H1 (cell line): ENCODE measurements at regions not wholly inside any gene's neighbourhood (a gene's known extent, or its start where the extent isn't known, plus 50 kb on each side); places are given as distances from the start of the nearest gene placed in this dataset.

Experiments used
- CTCF ChIA-PET: fragments of 300-600 bp; sonication (Branson Sonifier 250); formaldehyde crosslinking; loops from one replicate; lab custom pipeline; 2021; ENCODE audit not compliant: partially characterized antibody; lab: Charles Lee
- POLR2A ChIA-PET: fragments of 300-600 bp; sonication (Branson Sonifier 250); formaldehyde crosslinking; loops from one replicate; lab custom pipeline; 2021; ENCODE audit warnings: inconsistent platforms; ENCODE audit not compliant: partially characterized antibody; lab: Charles Lee
- DNase-seq, 2 experiments: peaks; one replicate each; pipeline versions ENCODE4 v3.0.0 to v3.0.0-alpha.2; 2010 to 2022; ENCODE audit warnings: low spot score in 2 of 2, low read depth in 1 of 2, mixed read lengths in 1 of 2
- FAIRE-seq: peaks from 2 replicates; lab custom pipeline; 2011; peaks lifted over from hg19 to GRCh38; lab: Jason Lieb, UNC
- H2AFZ ChIP-seq: 2 replicates; pipeline ENCODE4 v1.8.1; 2012; ENCODE audit warnings: low read length, inconsistent platforms
- H2AK5ac ChIP-seq: 2 replicates; pipeline ENCODE4 v1.6.1; 2013; ENCODE audit warnings: low read depth, low read length
- H2BK120ac ChIP-seq: replicated peaks from 2 replicates; pipeline ENCODE3; 2013; ENCODE audit warnings: low read depth, low read length, inconsistent platforms
- H2BK12ac ChIP-seq: 2 replicates; pipeline ENCODE4 v1.6.1; 2013; ENCODE audit warnings: low read depth, low read length
- H2BK15ac ChIP-seq: 2 replicates; pipeline ENCODE4 v1.6.1; 2013; ENCODE audit warnings: low read length
- H2BK20ac ChIP-seq: 2 replicates; pipeline ENCODE4 v1.6.1; 2013; ENCODE audit warnings: low read length
- H2BK5ac ChIP-seq: 2 replicates; pipeline ENCODE4 v1.6.1; 2013; ENCODE audit warnings: low read depth, low read length
- H3K14ac ChIP-seq: 2 replicates; pipeline ENCODE4 v1.6.1; 2013; ENCODE audit warnings: inconsistent platforms; ENCODE audit not compliant: insufficient read length
- H3K18ac ChIP-seq: 2 replicates; pipeline ENCODE4 v1.6.1; 2013; ENCODE audit warnings: low read length; ENCODE audit errors: extremely low read depth
- H3K23ac ChIP-seq: 2 replicates; pipeline ENCODE4 v1.6.1; 2013; ENCODE audit warnings: inconsistent platforms; ENCODE audit not compliant: insufficient read length
- H3K23me2 ChIP-seq: 2 replicates; pipeline ENCODE4 v1.6.1; 2013; ENCODE audit warnings: low read depth, low read length
- H3K27ac ChIP-seq: 2 replicates; pipeline ENCODE4 v1.6.1; 2011; ENCODE audit warnings: low read depth, low read length, inconsistent platforms
- H3K27me3 ChIP-seq, 4 experiments: replicated peaks in 1 of 4; 1 replicate in 1 of 4; 2 replicates in 3 of 4; pipeline versions ENCODE4 v1.6.1 to v1.8.1; 2011 to 2013; ENCODE audit warnings: low read length in 3 of 4, mild to moderate bottlenecking in 3 of 4, inconsistent platforms in 2 of 4, mixed read lengths in 2 of 4, moderate library complexity in 1 of 4; ENCODE audit not compliant: control insufficient read depth in 3 of 4, insufficient read depth in 3 of 4; ENCODE audit errors: extremely low read depth in 1 of 4
- H3K36me3 ChIP-seq, 4 experiments: 2 replicates each; pipeline versions ENCODE4 v1.6.1 to v1.8.1; 2011 to 2013; ENCODE audit warnings: mild to moderate bottlenecking in 4 of 4, low read length in 3 of 4, moderate library complexity in 2 of 4, control low read depth in 1 of 4, inconsistent platforms in 1 of 4; ENCODE audit not compliant: insufficient read depth in 4 of 4, control insufficient read depth in 2 of 4
- H3K4ac ChIP-seq: replicated peaks from 2 replicates; pipeline ENCODE3; 2013; ENCODE audit warnings: low read length, low read depth, mixed read lengths, inconsistent platforms; ENCODE audit not compliant: insufficient read length
- H3K4me1 ChIP-seq, 4 experiments: replicated peaks in 1 of 4; 1 replicate in 1 of 4; 2 replicates in 3 of 4; pipeline versions ENCODE4 v1.6.1 to v1.8.1; 2011 to 2013; ENCODE audit warnings: low read length in 3 of 4, inconsistent platforms in 2 of 4, mixed read lengths in 1 of 4; ENCODE audit not compliant: insufficient read depth in 4 of 4, control insufficient read depth in 3 of 4
- H3K4me2 ChIP-seq, 2 experiments: 2 replicates each; pipeline versions ENCODE4 v1.6.1 to v1.8.1; 2011 to 2013; ENCODE audit warnings: low read depth in 2 of 2, low read length in 2 of 2, control low read depth in 1 of 2, inconsistent platforms in 1 of 2, mild to moderate bottlenecking in 1 of 2; ENCODE audit not compliant: insufficient read depth in 1 of 2
- H3K4me3 ChIP-seq, 4 experiments: fragments of 200-600, 300-600 bp in 1 of 4; sonication (generic), shearing (Covaris generic), sonication (Bioruptor Twin) in 1 of 4; 2 replicates each; pipeline versions ENCODE4 v1.5.1 to v1.8.1; 2011 to 2016; ENCODE audit warnings: low read length in 4 of 4, low read depth in 3 of 4, control low read depth in 2 of 4, inconsistent platforms in 2 of 4, mild to moderate bottlenecking in 2 of 4, mixed read lengths in 1 of 4, moderate library complexity in 1 of 4; ENCODE audit not compliant: insufficient read depth in 2 of 4; ENCODE audit errors: extremely low read depth in 1 of 4
- H3K56ac ChIP-seq: replicated peaks from 2 replicates; pipeline ENCODE3; 2013; ENCODE audit warnings: low read depth, mild to moderate bottlenecking, mixed read lengths, low read length, inconsistent platforms; ENCODE audit not compliant: insufficient read length
- H3K79me1 ChIP-seq: 2 replicates; pipeline ENCODE4 v1.6.1; 2013; ENCODE audit warnings: low read depth, low read length, control low read depth
- H3K79me2 ChIP-seq, 2 experiments: 2 replicates each; pipeline versions ENCODE4 v1.6.1 to v1.8.1; 2012 to 2013; ENCODE audit warnings: low read length in 2 of 2, mild to moderate bottlenecking in 2 of 2, inconsistent platforms in 1 of 2; ENCODE audit not compliant: insufficient read depth in 2 of 2, control insufficient read depth in 1 of 2
- H3K9ac ChIP-seq, 4 experiments: replicated peaks in 1 of 4; 1 replicate in 1 of 4; 2 replicates in 3 of 4; pipeline versions ENCODE4 v1.6.1 to v1.8.1; 2011 to 2013; ENCODE audit warnings: low read depth in 3 of 4, low read length in 3 of 4, control low read depth in 2 of 4, mild to moderate bottlenecking in 2 of 4, moderate library complexity in 2 of 4, inconsistent platforms in 1 of 4; ENCODE audit errors: extremely low read depth in 1 of 4
- H3K9me3 ChIP-seq, 2 experiments: 2 replicates each; pipeline versions ENCODE4 v1.6.1 to v1.8.1; 2012 to 2013; ENCODE audit warnings: mild to moderate bottlenecking in 2 of 2, moderate library complexity in 2 of 2, control low read depth in 1 of 2, inconsistent platforms in 1 of 2, low read depth in 1 of 2, low read length in 1 of 2, mixed read lengths in 1 of 2; ENCODE audit not compliant: insufficient read depth in 2 of 2
- H4K20me1 ChIP-seq, 2 experiments: replicated peaks in 1 of 2; 2 replicates each; pipeline versions ENCODE3 to v1.8.1; 2011 to 2013; ENCODE audit warnings: inconsistent platforms in 2 of 2, low read length in 2 of 2, mild to moderate bottlenecking in 1 of 2; ENCODE audit not compliant: insufficient read depth in 2 of 2, control insufficient read depth in 1 of 2
- H4K5ac ChIP-seq: 2 replicates; pipeline ENCODE4 v1.6.1; 2013; ENCODE audit warnings: low read length, low read depth, mixed read lengths, inconsistent platforms; ENCODE audit not compliant: insufficient read length
- H4K8ac ChIP-seq: 2 replicates; pipeline ENCODE4 v1.8.0; 2013; ENCODE audit warnings: mild to moderate bottlenecking, moderate library complexity, low read length, inconsistent platforms; ENCODE audit not compliant: insufficient read depth; ENCODE audit errors: extremely low read depth
- H4K91ac ChIP-seq: replicated peaks from 2 replicates; pipeline ENCODE3; 2013; ENCODE audit warnings: low read length, mixed read lengths, inconsistent platforms; ENCODE audit not compliant: insufficient read length
- BACH1 ChIP-seq: IDR thresholded peaks from 2 replicates; pipeline ENCODE4 v1.6.1; 2012; ENCODE audit warnings: low read length, improper control_type of control experiment
- CBX8 ChIP-seq: fragments of 300-800, 300-1000 bp; sonication (generic); IDR thresholded peaks from 2 replicates; pipeline ENCODE4 v1.7.1; 2016; ENCODE audit warnings: low read depth, low read length, borderline replicate concordance
- CEBPB ChIP-seq: IDR thresholded peaks from 2 replicates; pipeline ENCODE4 v1.6.1; 2012; ENCODE audit warnings: low read depth, low read length
- CHD2 ChIP-seq: IDR thresholded peaks from 2 replicates; pipeline ENCODE4 v1.6.1; 2012; ENCODE audit warnings: low read length, improper control_type of control experiment
- KDM1A ChIP-seq: fragments of 200-600, 300-600 bp; sonication (generic); IDR thresholded peaks from 2 replicates; pipeline ENCODE4 v1.7.1; 2016; ENCODE audit warnings: mild to moderate bottlenecking, low read length, borderline replicate concordance
- NANOG ChIP-seq: IDR thresholded peaks from 2 replicates; pipeline ENCODE4 v1.6.1; 2011; ENCODE audit warnings: low read length, low read depth, mild to moderate bottlenecking, inconsistent platforms; ENCODE audit not compliant: insufficient read depth, poor library complexity, severe bottlenecking
- PHF8 ChIP-seq: fragments of 200-600 bp; sonication (generic); conservative IDR thresholded peaks from 2 replicates; pipeline ENCODE4 v1.7.1; 2012; ENCODE audit warnings: low read depth, mild to moderate bottlenecking, inconsistent platforms, low read length, moderate library complexity
- SP4 ChIP-seq: IDR thresholded peaks from 2 replicates; pipeline ENCODE4 v1.6.1; 2012; ENCODE audit warnings: low read length, inconsistent platforms
- SUZ12 ChIP-seq: fragments of 200-600 bp; sonication (generic); IDR thresholded peaks from 2 replicates; pipeline ENCODE4 v1.6.1; 2012; ENCODE audit warnings: mild to moderate bottlenecking, inconsistent platforms, low read length, moderate library complexity, mixed read lengths
- TAF7 ChIP-seq: optimal IDR thresholded peaks from 2 replicates; pipeline ENCODE3; 2011; ENCODE audit warnings: low read depth, mild to moderate bottlenecking, inconsistent platforms, low read length, moderate library complexity, borderline replicate concordance
- WGBS, 2 experiments: shearing (Covaris generic) in 1 of 2; methylation state at CpG; one replicate each; pipeline versions ENCODE4 v1.1.6 to v1.1.7; 2013 to 2015; ENCODE audit warnings: low lambda C conversion rate in 2 of 2, mixed read lengths in 2 of 2, inconsistent platforms in 1 of 2, low coverage in 1 of 2, missing lambda C conversion rate in 1 of 2; ENCODE audit not compliant: insufficient replicate concordance in 2 of 2, insufficient coverage in 1 of 2, insufficient read length in 1 of 2; ENCODE audit errors: extremely low coverage in 1 of 2, missing lambda C conversion rate in 1 of 2; 5-methylcytosine and 5-hydroxymethylcytosine counted together
- TF ChIP-seq, protein P1 (sequence below): IDR thresholded peaks from 2 replicates; pipeline ENCODE4 v1.6.1; 2012; ENCODE audit warnings: inconsistent platforms
- TF ChIP-seq, protein P2 (sequence below): IDR thresholded peaks from 2 replicates; pipeline ENCODE4 v1.6.1; 2011; ENCODE audit warnings: low read depth, mild to moderate bottlenecking, low read length; ENCODE audit not compliant: insufficient read depth

DNA sequence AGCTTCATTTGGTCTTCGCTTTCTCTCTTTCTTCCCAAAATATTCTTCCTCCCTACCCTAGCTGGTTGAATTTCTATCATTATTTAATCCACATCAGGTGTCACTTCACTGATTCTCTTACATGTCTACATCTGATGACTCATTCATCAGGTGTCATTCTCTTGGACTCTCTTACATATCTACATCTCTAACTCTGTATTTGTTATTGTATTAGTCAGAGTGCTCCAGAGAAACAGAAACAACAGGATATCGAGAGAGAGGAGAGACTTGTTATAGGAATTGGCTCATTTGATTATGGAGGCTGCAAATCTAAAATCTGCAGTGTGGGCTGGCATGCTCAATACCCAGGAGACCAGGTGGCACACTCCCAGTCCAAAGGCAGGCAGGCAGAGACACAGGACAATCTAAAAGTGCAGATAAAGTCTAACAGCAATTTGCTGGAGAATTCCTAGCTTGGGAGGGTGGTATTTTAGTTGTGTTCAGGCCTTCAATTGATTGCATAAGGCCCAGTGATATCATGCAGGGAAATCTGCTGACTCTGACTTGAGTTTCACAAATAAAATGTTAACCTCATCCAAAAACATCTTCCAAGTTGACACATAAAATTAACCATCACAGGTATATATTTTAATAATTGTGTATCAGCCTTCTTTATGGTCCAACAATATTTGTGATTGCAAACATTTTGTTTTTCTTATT lies 541.4 kb upstream of the SLITRK5 start:
- H2BK12ac ChIP-seq: no peak overlapping the region
- no peak overlapping the region for H3K4me2 ChIP-seq
- H4K8ac ChIP-seq: no peak overlapping the region
- H2BK120ac ChIP-seq: no peak overlapping the region
- H3K9me3 ChIP-seq: no peaks in the 10 kb centered on the region
- H2BK5ac ChIP-seq: no peak overlapping the region
- no peak overlapping the region for H3K27ac ChIP-seq
- ChIA-PET POLR2A (no interaction called here), CTCF (no interaction called here)
- DNase-seq (no peak), FAIRE-seq (no peak)
- H3K36me3 ChIP-seq: no peaks in the 10 kb centered on the region
- no peaks in the 10 kb centered on the region for H3K79me1 ChIP-seq
- no peak overlapping the region for H3K18ac ChIP-seq
- no peak overlapping the region for H2AFZ ChIP-seq
- H4K20me1 ChIP-seq: no peaks in the 10 kb centered on the region
- H3K79me2 ChIP-seq: no peaks in the 10 kb centered on the region
- H3K4ac ChIP-seq: no peak overlapping the region
- H3K14ac ChIP-seq: no peak overlapping the region
- H4K91ac ChIP-seq: no peak overlapping the region
- TF ChIP-seq, protein P1, sequence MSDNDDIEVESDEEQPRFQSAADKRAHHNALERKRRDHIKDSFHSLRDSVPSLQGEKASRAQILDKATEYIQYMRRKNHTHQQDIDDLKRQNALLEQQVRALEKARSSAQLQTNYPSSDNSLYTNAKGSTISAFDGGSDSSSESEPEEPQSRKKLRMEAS: no peak
- TF ChIP-seq, protein P2, sequence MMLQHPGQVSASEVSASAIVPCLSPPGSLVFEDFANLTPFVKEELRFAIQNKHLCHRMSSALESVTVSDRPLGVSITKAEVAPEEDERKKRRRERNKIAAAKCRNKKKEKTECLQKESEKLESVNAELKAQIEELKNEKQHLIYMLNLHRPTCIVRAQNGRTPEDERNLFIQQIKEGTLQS: no peak
- TF ChIP-seq CEBPB (no peak), CHD2 (no peak), PHF8 (no peak), SP4 (no peak), NANOG (no peak), CBX8 (no peak), KDM1A (no peak), TAF7 (no peak), SUZ12 (no peak), BACH1 (no peak)
- no peak overlapping the region for H2BK20ac ChIP-seq
- H3K27me3 ChIP-seq: no peaks in the 10 kb centered on the region; a peak in 1 of 7 replicates
- no peak overlapping the region for H3K56ac ChIP-seq
- H2BK15ac ChIP-seq: no peak overlapping the region
- no peaks in the 10 kb centered on the region for H3K23me2 ChIP-seq
- peaks cover 0 to 3% (median 0%) of the 10 kb centered on the region in 4 experiments; a peak in 1 of 7 replicates for H3K4me1 ChIP-seq
- no peak overlapping the region for H3K4me3 ChIP-seq
- no peak overlapping the region for H2AK5ac ChIP-seq
- H4K5ac ChIP-seq: no peak overlapping the region
- no peak overlapping the region for H3K23ac ChIP-seq
- WGBS, 2 experiments: 94% methylated on average over 2 of the region's 2 CpGs; no CpG with 5 or more reads in 1 of the 2 experiments
- no peak overlapping the region for H3K9ac ChIP-seq
